Stimulated activated CD4-positive, alpha-beta T cell treated with anti-CD3 and anti-CD28 coated beads, Interleukin-4, amount 100 ng/mL, for 24 hours (primary cell): ENCODE measurements at regions not wholly inside any gene's neighbourhood (a gene's known extent, or its start where the extent isn't known, plus 50 kb on each side); places are given as distances from the start of the nearest gene placed in this dataset.

Experiments used
- DNase-seq: peaks from one replicate; pipeline ENCODE4 v3.0.0-alpha.2; 2020

- no peak for DNase-seq
These were observed 846.7 kb downstream of the BCL11A start for GRCh38 chr2:59706729-59707128.

GRCh38 chr2:59703796-59704195 is 849.7 kb downstream of the BCL11A start:
- no peak for DNase-seq

- no peak for DNase-seq
These were observed 851.4 kb downstream of the BCL11A start for GRCh38 chr2:59702026-59702425.

GRCh38 chr2:59701271-59701994 is 852.0 kb downstream of the BCL11A start:
- no peak for DNase-seq

- no peak for DNase-seq
These were observed 859.3 kb downstream of the BCL11A start for GRCh38 chr2:59694176-59694575.

- DNase-seq, result no peak
These were observed 860.1 kb downstream of the BCL11A start for GRCh38 chr2:59693231-59693959.

GRCh38 chr2:59691518-59692190 is 861.8 kb downstream of the BCL11A start:
- DNase-seq, result no peak

GRCh38 chr2:59690849-59691248 is 862.6 kb downstream of the BCL11A start:
- DNase-seq, result no peak

- no peak for DNase-seq
These were observed 868.7 kb downstream of the BCL11A start for GRCh38 chr2:59684771-59685166.

GRCh38 chr2:59684116-59684770 is 869.2 kb downstream of the BCL11A start:
- no peak for DNase-seq

GRCh38 chr2:59680863-59681262 is 872.6 kb downstream of the BCL11A start:
- DNase-seq, result no peak

- DNase-seq, result no peak
These were observed 876.3 kb downstream of the BCL11A start for GRCh38 chr2:59677158-59677557.

- no peak for DNase-seq
These were observed 879.4 kb downstream of the BCL11A start for GRCh38 chr2:59674100-59674499.

GRCh38 chr2:59665021-59665420 is 888.4 kb downstream of the BCL11A start:
- DNase-seq, result no peak

GRCh38 chr2:59662127-59662861 is 891.2 kb downstream of the BCL11A start:
- DNase-seq, result no peak

- DNase-seq, result no peak
These were observed 893.2 kb downstream of the BCL11A start for GRCh38 chr2:59660262-59660661.

GRCh38 chr2:59658906-59659635 is 894.4 kb downstream of the BCL11A start:
- DNase-seq, result no peak

GRCh38 chr2:59655809-59656208 is 897.6 kb downstream of the BCL11A start:
- no peak for DNase-seq

- no peak for DNase-seq
These were observed 898.7 kb downstream of the BCL11A start for GRCh38 chr2:59654710-59655109.

- no peak for DNase-seq
These were observed 900.3 kb downstream of the BCL11A start for GRCh38 chr2:59653164-59653563.

- no peak for DNase-seq
These were observed 922.7 kb downstream of the BCL11A start for GRCh38 chr2:59630789-59631188.

- no peak for DNase-seq
These were observed 925.9 kb downstream of the BCL11A start for GRCh38 chr2:59627599-59627998.
